H9 (cell line): ENCODE measurements at regions not wholly inside any gene's neighbourhood (a gene's known extent, or its start where the extent isn't known, plus 50 kb on each side); places are given as distances from the start of the nearest gene placed in this dataset.

Experiments
- DNase-seq: peaks from one replicate; pipeline ENCODE4 v3.0.0-alpha.2; 2017
- H2AFZ ChIP-seq: one replicate; pipeline ENCODE4 v1.6.1; 2013; ENCODE audit warnings: mild to moderate bottlenecking, low read length, control low read depth, moderate library complexity
- H2AK5ac ChIP-seq: 2 replicates; pipeline ENCODE4 v1.6.1; 2013; ENCODE audit warnings: low read length, control low read depth, mixed read lengths; ENCODE audit not compliant: insufficient read length
- H2BK120ac ChIP-seq: one replicate; pipeline ENCODE4 v1.6.1; 2013; ENCODE audit warnings: low read depth, mild to moderate bottlenecking, low read length, control low read depth, inconsistent platforms; ENCODE audit not compliant: poor library complexity, severe bottlenecking
- H2BK12ac ChIP-seq: 2 replicates; pipeline ENCODE4 v1.6.1; 2013; ENCODE audit warnings: low read length, control low read depth, mixed read lengths, low read depth; ENCODE audit not compliant: insufficient read length
- H2BK15ac ChIP-seq: 2 replicates; pipeline ENCODE4 v1.6.1; 2013; ENCODE audit warnings: low read depth, low read length, control low read depth
- H2BK20ac ChIP-seq: one replicate; pipeline ENCODE4 v1.6.1; 2013; ENCODE audit warnings: low read depth, mild to moderate bottlenecking, low read length, control low read depth, inconsistent platforms; ENCODE audit not compliant: poor library complexity, severe bottlenecking
- H2BK5ac ChIP-seq: 2 replicates; pipeline ENCODE4 v1.6.1; 2013; ENCODE audit warnings: low read length, control low read depth, mixed read lengths; ENCODE audit not compliant: insufficient read length
- H3K14ac ChIP-seq: 2 replicates; pipeline ENCODE4 v1.6.1; 2013; ENCODE audit warnings: low read length, control low read depth; ENCODE audit not compliant: insufficient read depth
- H3K18ac ChIP-seq: 2 replicates; pipeline ENCODE4 v1.6.1; 2013; ENCODE audit warnings: low read depth, mild to moderate bottlenecking, mixed read lengths, low read length, control low read depth; ENCODE audit not compliant: insufficient read length
- H3K23ac ChIP-seq: 2 replicates; pipeline ENCODE4 v1.6.1; 2013; ENCODE audit warnings: low read length, control low read depth, mixed read lengths, low read depth; ENCODE audit not compliant: insufficient read length
- H3K23me2 ChIP-seq: 2 replicates; pipeline ENCODE4 v1.6.1; 2013; ENCODE audit warnings: low read depth, mild to moderate bottlenecking, mixed read lengths, low read length, control low read depth; ENCODE audit not compliant: insufficient read length, poor library complexity, severe bottlenecking
- H3K27ac ChIP-seq: 2 replicates; pipeline ENCODE4 v1.5.1; 2013; ENCODE audit warnings: low read length, control low read depth, mixed read lengths, low read depth; ENCODE audit not compliant: insufficient read length
- H3K27me3 ChIP-seq: 2 replicates; pipeline ENCODE4 v1.6.1; 2013; ENCODE audit warnings: low read length, control low read depth, inconsistent platforms; ENCODE audit not compliant: insufficient read depth
- H3K4ac ChIP-seq: 2 replicates; pipeline ENCODE4 v1.6.1; 2013; ENCODE audit warnings: low read depth, mild to moderate bottlenecking, control low read depth, inconsistent platforms, low read length, moderate library complexity
- H3K4me1 ChIP-seq: 2 replicates; pipeline ENCODE4 v1.6.1; 2013; ENCODE audit warnings: low read length, control low read depth, inconsistent platforms; ENCODE audit not compliant: insufficient read depth
- H3K4me2 ChIP-seq: 2 replicates; pipeline ENCODE4 v1.6.1; 2013; ENCODE audit warnings: low read length, control low read depth, mixed read lengths; ENCODE audit not compliant: insufficient read length, insufficient read depth
- H3K56ac ChIP-seq: 2 replicates; pipeline ENCODE4 v1.6.1; 2013; ENCODE audit warnings: low read depth, mild to moderate bottlenecking, mixed read lengths, low read length, control low read depth; ENCODE audit not compliant: insufficient read length
- H3K79me1 ChIP-seq: 2 replicates; pipeline ENCODE4 v1.6.1; 2013; ENCODE audit warnings: low read depth, mild to moderate bottlenecking, moderate library complexity, low read length, control low read depth, inconsistent platforms; ENCODE audit not compliant: insufficient read depth, poor library complexity, severe bottlenecking
- H3K79me2 ChIP-seq: 2 replicates; pipeline ENCODE4 v1.6.1; 2013; ENCODE audit warnings: low read length, control low read depth, inconsistent platforms; ENCODE audit not compliant: insufficient read depth
- H3K9ac ChIP-seq: 2 replicates; pipeline ENCODE4 v1.6.1; 2013; ENCODE audit warnings: low read length, control low read depth, mixed read lengths; ENCODE audit not compliant: insufficient read length; ENCODE audit errors: extremely low read depth
- H3K9me3 ChIP-seq: one replicate; pipeline ENCODE4 v1.6.1; 2013; ENCODE audit warnings: low read depth, low read length, inconsistent platforms; ENCODE audit not compliant: control insufficient read depth
- H3T11ph ChIP-seq: one replicate; pipeline ENCODE4 v1.6.1; 2013; ENCODE audit warnings: mild to moderate bottlenecking, low read length, control low read depth, inconsistent platforms
- H4K20me1 ChIP-seq: one replicate; pipeline ENCODE4 v1.6.1; 2013; ENCODE audit not compliant: control insufficient read depth, insufficient read length, insufficient read depth
- H4K5ac ChIP-seq: 2 replicates; pipeline ENCODE4 v1.6.1; 2013; ENCODE audit warnings: low read depth, mild to moderate bottlenecking, mixed read lengths, low read length, control low read depth; ENCODE audit not compliant: insufficient read length
- H4K8ac ChIP-seq: replicated peaks from 2 replicates; pipeline ENCODE4 v1.6.1; 2013; ENCODE audit warnings: low read length, control low read depth, mixed read lengths, low read depth; ENCODE audit not compliant: insufficient read length
- H4K91ac ChIP-seq: 2 replicates; pipeline ENCODE4 v1.6.1; 2013; ENCODE audit warnings: low read depth, mild to moderate bottlenecking, moderate library complexity, mixed read lengths, low read length, control low read depth; ENCODE audit not compliant: insufficient read length
- H3K27ac Mint-ChIP-seq, 3 experiments: 2 replicates in 2 of 3; 3 replicates in 1 of 3; pipeline ENCODE4 v1.8.0; 2020 to 2021; ENCODE audit warnings: mixed read lengths in 3 of 3, mild to moderate bottlenecking in 1 of 3, moderate library complexity in 1 of 3
- H3K27me3 Mint-ChIP-seq: 2 replicates; pipeline ENCODE4 v1.8.0; 2021; ENCODE audit warnings: low read depth, mild to moderate bottlenecking, moderate library complexity, mixed read lengths
- H3K36me3 Mint-ChIP-seq, 3 experiments: 2 replicates in 2 of 3; 3 replicates in 1 of 3; pipeline ENCODE4 v1.8.0; 2020 to 2021; ENCODE audit warnings: low read depth in 3 of 3, mixed read lengths in 3 of 3; ENCODE audit not compliant: insufficient read depth in 1 of 3
- H3K4me1 Mint-ChIP-seq, 2 experiments: 2 replicates each; pipeline ENCODE4 v1.8.0; 2020; ENCODE audit warnings: mixed read lengths in 2 of 2
- H3K4me3 Mint-ChIP-seq, 2 experiments: 2 replicates in 1 of 2; 3 replicates in 1 of 2; pipeline ENCODE4 v1.8.0; 2020 to 2021; ENCODE audit warnings: mild to moderate bottlenecking in 2 of 2, mixed read lengths in 2 of 2, moderate library complexity in 1 of 2
- H3K9me3 Mint-ChIP-seq, 2 experiments: 2 replicates in 1 of 2; 3 replicates in 1 of 2; pipeline ENCODE4 v1.8.0; 2020; ENCODE audit warnings: mild to moderate bottlenecking in 2 of 2, mixed read lengths in 2 of 2, moderate library complexity in 1 of 2
- WGBS: extraction: QIAGEN DNeasy Blood & Tissue Kit; methylation state at CpG from one replicate; pipeline ENCODE4 v1.1.7; 2013; ENCODE audit warnings: missing lambda C conversion rate, low lambda C conversion rate, mixed read lengths; ENCODE audit not compliant: insufficient read length; ENCODE audit errors: extremely low coverage; 5-methylcytosine and 5-hydroxymethylcytosine counted together
- TF ChIP-seq, protein P1 (sequence below): fragments of 200-600 bp; sonication (generic); conservative IDR thresholded peaks from 3 replicates; pipeline ENCODE4 v1.8.0; 2021; ENCODE audit warnings: antibody characterized with exemption, mild to moderate bottlenecking

DNA sequence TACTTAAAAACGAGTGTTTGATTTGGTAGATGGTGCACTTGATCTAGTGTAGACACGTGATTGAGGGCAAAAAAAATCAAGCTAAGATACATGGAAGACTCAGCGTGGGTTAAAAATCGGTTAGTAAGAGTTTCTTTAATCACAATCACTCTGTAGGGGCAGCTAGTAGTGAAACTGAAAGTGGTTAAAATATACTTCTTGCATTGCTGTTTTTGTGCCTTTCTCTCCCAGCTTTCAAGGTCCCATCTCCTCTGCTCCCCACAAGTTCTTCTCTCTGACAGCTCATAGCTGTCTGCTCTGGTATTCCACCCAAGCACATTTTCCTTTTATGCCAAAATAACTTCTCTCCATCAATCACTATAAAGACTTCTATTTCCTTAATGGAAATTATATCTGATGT lies 1089.7 kb downstream of the EFNB2 start:
- no peak overlapping the region for H2BK120ac ChIP-seq
- TF ChIP-seq, protein P1, sequence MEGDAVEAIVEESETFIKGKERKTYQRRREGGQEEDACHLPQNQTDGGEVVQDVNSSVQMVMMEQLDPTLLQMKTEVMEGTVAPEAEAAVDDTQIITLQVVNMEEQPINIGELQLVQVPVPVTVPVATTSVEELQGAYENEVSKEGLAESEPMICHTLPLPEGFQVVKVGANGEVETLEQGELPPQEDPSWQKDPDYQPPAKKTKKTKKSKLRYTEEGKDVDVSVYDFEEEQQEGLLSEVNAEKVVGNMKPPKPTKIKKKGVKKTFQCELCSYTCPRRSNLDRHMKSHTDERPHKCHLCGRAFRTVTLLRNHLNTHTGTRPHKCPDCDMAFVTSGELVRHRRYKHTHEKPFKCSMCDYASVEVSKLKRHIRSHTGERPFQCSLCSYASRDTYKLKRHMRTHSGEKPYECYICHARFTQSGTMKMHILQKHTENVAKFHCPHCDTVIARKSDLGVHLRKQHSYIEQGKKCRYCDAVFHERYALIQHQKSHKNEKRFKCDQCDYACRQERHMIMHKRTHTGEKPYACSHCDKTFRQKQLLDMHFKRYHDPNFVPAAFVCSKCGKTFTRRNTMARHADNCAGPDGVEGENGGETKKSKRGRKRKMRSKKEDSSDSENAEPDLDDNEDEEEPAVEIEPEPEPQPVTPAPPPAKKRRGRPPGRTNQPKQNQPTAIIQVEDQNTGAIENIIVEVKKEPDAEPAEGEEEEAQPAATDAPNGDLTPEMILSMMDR: no peak
- H4K20me1 ChIP-seq: no peaks in the 10 kb centered on the region
- no peak overlapping the region for H3K4me3 Mint-ChIP-seq
- H3K36me3 Mint-ChIP-seq: no peaks in the 10 kb centered on the region
- H3K9me3 Mint-ChIP-seq: no peaks in the 10 kb centered on the region
- H3K9ac ChIP-seq: no peak overlapping the region
- H3T11ph ChIP-seq: no peak overlapping the region
- no peaks in the 10 kb centered on the region for H3K27me3 ChIP-seq
- no peak overlapping the region for H2BK12ac ChIP-seq
- no peak overlapping the region for H2AK5ac ChIP-seq
- no peak overlapping the region for H3K23ac ChIP-seq
- H3K4me1 ChIP-seq: no peaks in the 10 kb centered on the region
- H3K4me2 ChIP-seq: no peak overlapping the region
- H3K79me2 ChIP-seq: no peaks in the 10 kb centered on the region
- H3K79me1 ChIP-seq: no peaks in the 10 kb centered on the region
- H3K18ac ChIP-seq: no peak overlapping the region
- H3K27me3 Mint-ChIP-seq: no peaks in the 10 kb centered on the region
- no peak overlapping the region for H2BK15ac ChIP-seq
- no peak overlapping the region for H3K27ac ChIP-seq
- H3K27ac Mint-ChIP-seq: no peak overlapping the region
- no peak overlapping the region for H4K5ac ChIP-seq
- H3K56ac ChIP-seq: no peak overlapping the region
- no peak overlapping the region for H3K4ac ChIP-seq
- H4K91ac ChIP-seq: no peak overlapping the region
- H2BK20ac ChIP-seq: no peak overlapping the region
- no peaks in the 10 kb centered on the region for H3K9me3 ChIP-seq
- no peak for DNase-seq
- no peak overlapping the region for H2BK5ac ChIP-seq
- no peak overlapping the region for H4K8ac ChIP-seq
- H2AFZ ChIP-seq: no peak overlapping the region
- no peaks in the 10 kb centered on the region for H3K23me2 ChIP-seq
- no CpG with 5 or more reads among the region's 4 CpGs for WGBS
- no peak overlapping the region for H3K14ac ChIP-seq
- no peaks in the 10 kb centered on the region for H3K4me1 Mint-ChIP-seq
